ENCODE measurements at regions not wholly inside any gene's neighbourhood (a gene's known extent, or its start where the extent isn't known, plus 50 kb on each side); places are given as distances from the start of the nearest gene placed in this dataset.

DNA sequence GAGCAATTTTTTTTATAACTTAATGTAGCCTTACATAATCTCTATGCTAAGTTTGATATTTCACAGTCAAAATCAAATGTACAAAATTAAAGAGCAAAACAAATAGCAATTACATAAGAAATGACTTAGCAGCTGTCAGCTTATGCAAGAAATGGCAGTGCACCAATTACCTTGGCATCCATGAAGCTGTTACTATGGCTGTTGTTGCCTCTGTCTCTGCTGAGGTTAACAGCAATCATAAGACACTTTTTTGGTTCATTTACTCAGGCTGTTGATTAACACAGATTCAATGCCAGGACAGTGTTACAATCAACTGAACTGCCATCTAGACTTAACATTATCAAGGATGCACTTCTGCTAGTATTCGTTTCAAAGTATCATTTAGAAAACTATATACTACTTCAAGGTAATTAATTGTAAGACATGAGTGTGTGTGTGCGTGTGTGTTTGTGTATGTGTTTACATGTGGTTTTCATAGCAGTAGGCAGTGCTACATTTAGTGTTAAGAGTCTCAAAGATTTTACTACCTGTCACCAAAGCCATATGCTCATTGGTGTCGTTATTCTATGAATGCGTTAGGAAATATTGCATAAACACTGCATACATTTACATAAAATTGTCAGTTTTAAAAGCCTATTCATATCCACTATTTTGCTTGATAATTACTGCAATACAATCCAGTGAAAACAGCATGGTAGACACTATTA is 1084.2 kb upstream of the COX7C start:
- Histone ChIP-seq H3K27me3 (ENCODE audit: control insufficient read depth in 4 of 4, insufficient read depth in 4 of 4, low read length in 3 of 4) (no peaks in the 10 kb centered on the region), H3K9ac (ENCODE audit: low read depth in 1 of 2, low read length in 2 of 2) (no peak overlapping the region), H3K36me3 (ENCODE audit: control insufficient read depth in 4 of 4, insufficient read depth in 3 of 4, low read depth in 1 of 4, low read length in 3 of 4) (no peaks in the 10 kb centered on the region), H3K4me3 (ENCODE audit: low read depth in 1 of 3, low read length in 3 of 3) (no peak overlapping the region), H3K9me3 (ENCODE audit: control insufficient read depth in 4 of 4, low read length in 3 of 4) (no peaks in the 10 kb centered on the region), H3K27ac (ENCODE audit: low read depth in 1 of 2, low read length in 2 of 2) (no peak overlapping the region), H3K4me1 (ENCODE audit: control insufficient read depth in 4 of 4, insufficient read depth in 4 of 4, low read length in 3 of 4) (peaks cover 0 to 2% (median 0%) of the 10 kb centered on the region in 4 donors)
- TF ChIP-seq NR2F2 (IDR thresholded peaks at IDR 0.05) (no peak), YY1 (IDR thresholded peaks at IDR 0.05) (peak; percentile 63)
- DNase-seq (ENCODE audit: low spot score): no peak
- WGBS: 84% methylated on average over 4 of the region's 4 CpGs

DNA sequence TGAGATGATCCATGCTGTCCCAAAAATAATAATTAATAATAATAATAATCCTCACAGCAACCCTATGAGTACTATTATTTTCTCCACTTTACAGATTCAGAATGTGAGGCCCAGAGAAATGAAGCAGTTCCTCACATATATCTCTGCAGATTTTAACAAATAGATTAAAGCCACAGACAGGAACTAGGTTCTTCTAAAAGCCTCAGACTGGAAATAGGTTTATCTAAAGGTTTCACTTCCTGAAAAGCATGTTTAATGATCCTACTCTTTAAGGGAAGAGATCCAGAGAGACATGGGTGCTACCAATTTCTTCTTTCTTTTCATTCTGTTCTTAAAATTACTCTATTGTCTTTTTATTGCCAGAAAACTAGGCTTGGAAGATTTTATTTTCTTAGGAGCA is 1079.4 kb upstream of the COX7C start:
- Histone ChIP-seq H3K27me3 (ENCODE audit: control insufficient read depth in 4 of 4, insufficient read depth in 4 of 4, low read length in 3 of 4) (no peaks in the 10 kb centered on the region), H3K4me3 (ENCODE audit: low read depth in 1 of 3, low read length in 3 of 3) (no peak overlapping the region), H3K36me3 (ENCODE audit: control insufficient read depth in 4 of 4, insufficient read depth in 3 of 4, low read depth in 1 of 4, low read length in 3 of 4) (no peaks in the 10 kb centered on the region), H3K4me1 (ENCODE audit: control insufficient read depth in 4 of 4, insufficient read depth in 4 of 4, low read length in 3 of 4) (peaks cover 0 to under 1% (median 0%) of the 10 kb centered on the region in 4 donors), H3K27ac (ENCODE audit: low read depth in 1 of 2, low read length in 2 of 2) (no peak overlapping the region), H3K9me3 (ENCODE audit: control insufficient read depth in 4 of 4, low read length in 3 of 4) (no peaks in the 10 kb centered on the region), H3K9ac (ENCODE audit: low read depth in 1 of 2, low read length in 2 of 2) (no peak overlapping the region)
- TF ChIP-seq, protein P1, sequence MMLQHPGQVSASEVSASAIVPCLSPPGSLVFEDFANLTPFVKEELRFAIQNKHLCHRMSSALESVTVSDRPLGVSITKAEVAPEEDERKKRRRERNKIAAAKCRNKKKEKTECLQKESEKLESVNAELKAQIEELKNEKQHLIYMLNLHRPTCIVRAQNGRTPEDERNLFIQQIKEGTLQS (IDR thresholded peaks at IDR 0.05): no peak
- TF ChIP-seq, protein P2, sequence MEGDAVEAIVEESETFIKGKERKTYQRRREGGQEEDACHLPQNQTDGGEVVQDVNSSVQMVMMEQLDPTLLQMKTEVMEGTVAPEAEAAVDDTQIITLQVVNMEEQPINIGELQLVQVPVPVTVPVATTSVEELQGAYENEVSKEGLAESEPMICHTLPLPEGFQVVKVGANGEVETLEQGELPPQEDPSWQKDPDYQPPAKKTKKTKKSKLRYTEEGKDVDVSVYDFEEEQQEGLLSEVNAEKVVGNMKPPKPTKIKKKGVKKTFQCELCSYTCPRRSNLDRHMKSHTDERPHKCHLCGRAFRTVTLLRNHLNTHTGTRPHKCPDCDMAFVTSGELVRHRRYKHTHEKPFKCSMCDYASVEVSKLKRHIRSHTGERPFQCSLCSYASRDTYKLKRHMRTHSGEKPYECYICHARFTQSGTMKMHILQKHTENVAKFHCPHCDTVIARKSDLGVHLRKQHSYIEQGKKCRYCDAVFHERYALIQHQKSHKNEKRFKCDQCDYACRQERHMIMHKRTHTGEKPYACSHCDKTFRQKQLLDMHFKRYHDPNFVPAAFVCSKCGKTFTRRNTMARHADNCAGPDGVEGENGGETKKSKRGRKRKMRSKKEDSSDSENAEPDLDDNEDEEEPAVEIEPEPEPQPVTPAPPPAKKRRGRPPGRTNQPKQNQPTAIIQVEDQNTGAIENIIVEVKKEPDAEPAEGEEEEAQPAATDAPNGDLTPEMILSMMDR (IDR thresholded peaks at IDR 0.05; ENCODE audit: low read depth, low read length, missing input control): no peak
- TF ChIP-seq, protein P3, sequence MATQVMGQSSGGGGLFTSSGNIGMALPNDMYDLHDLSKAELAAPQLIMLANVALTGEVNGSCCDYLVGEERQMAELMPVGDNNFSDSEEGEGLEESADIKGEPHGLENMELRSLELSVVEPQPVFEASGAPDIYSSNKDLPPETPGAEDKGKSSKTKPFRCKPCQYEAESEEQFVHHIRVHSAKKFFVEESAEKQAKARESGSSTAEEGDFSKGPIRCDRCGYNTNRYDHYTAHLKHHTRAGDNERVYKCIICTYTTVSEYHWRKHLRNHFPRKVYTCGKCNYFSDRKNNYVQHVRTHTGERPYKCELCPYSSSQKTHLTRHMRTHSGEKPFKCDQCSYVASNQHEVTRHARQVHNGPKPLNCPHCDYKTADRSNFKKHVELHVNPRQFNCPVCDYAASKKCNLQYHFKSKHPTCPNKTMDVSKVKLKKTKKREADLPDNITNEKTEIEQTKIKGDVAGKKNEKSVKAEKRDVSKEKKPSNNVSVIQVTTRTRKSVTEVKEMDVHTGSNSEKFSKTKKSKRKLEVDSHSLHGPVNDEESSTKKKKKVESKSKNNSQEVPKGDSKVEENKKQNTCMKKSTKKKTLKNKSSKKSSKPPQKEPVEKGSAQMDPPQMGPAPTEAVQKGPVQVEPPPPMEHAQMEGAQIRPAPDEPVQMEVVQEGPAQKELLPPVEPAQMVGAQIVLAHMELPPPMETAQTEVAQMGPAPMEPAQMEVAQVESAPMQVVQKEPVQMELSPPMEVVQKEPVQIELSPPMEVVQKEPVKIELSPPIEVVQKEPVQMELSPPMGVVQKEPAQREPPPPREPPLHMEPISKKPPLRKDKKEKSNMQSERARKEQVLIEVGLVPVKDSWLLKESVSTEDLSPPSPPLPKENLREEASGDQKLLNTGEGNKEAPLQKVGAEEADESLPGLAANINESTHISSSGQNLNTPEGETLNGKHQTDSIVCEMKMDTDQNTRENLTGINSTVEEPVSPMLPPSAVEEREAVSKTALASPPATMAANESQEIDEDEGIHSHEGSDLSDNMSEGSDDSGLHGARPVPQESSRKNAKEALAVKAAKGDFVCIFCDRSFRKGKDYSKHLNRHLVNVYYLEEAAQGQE (IDR thresholded peaks at IDR 0.05): no peak
- no peak for DNase-seq (ENCODE audit: low spot score)

DNA sequence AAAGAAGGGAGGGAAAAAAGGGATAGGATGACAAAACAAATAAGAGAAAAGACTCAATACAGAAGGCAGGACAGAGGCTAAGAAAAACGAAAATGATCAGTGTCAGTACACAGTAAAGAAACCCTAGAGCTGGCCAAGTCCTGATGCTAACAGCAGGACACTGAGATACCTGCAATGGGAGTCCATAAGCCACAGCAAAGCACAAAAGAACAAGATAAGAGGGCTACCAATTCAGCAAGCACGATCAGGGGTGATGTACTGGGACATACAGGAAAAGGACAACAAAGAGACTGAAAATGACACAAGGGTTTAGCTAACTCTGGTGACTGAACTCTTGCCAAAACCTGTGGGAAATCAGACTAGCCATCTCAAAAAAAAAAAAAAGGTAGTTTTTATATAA is 1072.6 kb upstream of the COX7C start:
- no peak overlapping the region for H3K4me3 ChIP-seq (ENCODE audit: low read depth in 1 of 3, low read length in 3 of 3)
- H3K27me3 ChIP-seq (ENCODE audit: control insufficient read depth in 4 of 4, insufficient read depth in 4 of 4, low read length in 3 of 4): no peaks in the 10 kb centered on the region
- 17% methylated on average over 2 of the region's 2 CpGs for WGBS
- no peak overlapping the region for H3K27ac ChIP-seq (ENCODE audit: low read depth in 1 of 2, low read length in 2 of 2)
- H3K4me1 ChIP-seq (ENCODE audit: control insufficient read depth in 4 of 4, insufficient read depth in 4 of 4, low read length in 3 of 4): no peaks in the 10 kb centered on the region
- H3K9me3 ChIP-seq (ENCODE audit: control insufficient read depth in 4 of 4, low read length in 3 of 4): no peaks in the 10 kb centered on the region
- DNase-seq (ENCODE audit: low spot score): no peak
- no peaks in the 10 kb centered on the region for H3K36me3 ChIP-seq (ENCODE audit: control insufficient read depth in 4 of 4, insufficient read depth in 3 of 4, low read depth in 1 of 4, low read length in 3 of 4)
- H3K9ac ChIP-seq (ENCODE audit: low read depth in 1 of 2, low read length in 2 of 2): no peak overlapping the region
- TF ChIP-seq RXRA (IDR thresholded peaks at IDR 0.05): no peak
- no peak for TF ChIP-seq NR2F2 (IDR thresholded peaks at IDR 0.05)
- TF ChIP-seq, protein P1 (IDR thresholded peaks at IDR 0.05): no peak
- no peak for TF ChIP-seq FOXA2 (IDR thresholded peaks at IDR 0.05)
- no peak for TF ChIP-seq TAF1 (conservative IDR thresholded peaks at IDR 0.05)
- TF ChIP-seq FOXA1 (IDR thresholded peaks at IDR 0.05): no peak
- no peak for TF ChIP-seq HNF4A (conservative IDR thresholded peaks at IDR 0.05)
- TF ChIP-seq, protein P4, sequence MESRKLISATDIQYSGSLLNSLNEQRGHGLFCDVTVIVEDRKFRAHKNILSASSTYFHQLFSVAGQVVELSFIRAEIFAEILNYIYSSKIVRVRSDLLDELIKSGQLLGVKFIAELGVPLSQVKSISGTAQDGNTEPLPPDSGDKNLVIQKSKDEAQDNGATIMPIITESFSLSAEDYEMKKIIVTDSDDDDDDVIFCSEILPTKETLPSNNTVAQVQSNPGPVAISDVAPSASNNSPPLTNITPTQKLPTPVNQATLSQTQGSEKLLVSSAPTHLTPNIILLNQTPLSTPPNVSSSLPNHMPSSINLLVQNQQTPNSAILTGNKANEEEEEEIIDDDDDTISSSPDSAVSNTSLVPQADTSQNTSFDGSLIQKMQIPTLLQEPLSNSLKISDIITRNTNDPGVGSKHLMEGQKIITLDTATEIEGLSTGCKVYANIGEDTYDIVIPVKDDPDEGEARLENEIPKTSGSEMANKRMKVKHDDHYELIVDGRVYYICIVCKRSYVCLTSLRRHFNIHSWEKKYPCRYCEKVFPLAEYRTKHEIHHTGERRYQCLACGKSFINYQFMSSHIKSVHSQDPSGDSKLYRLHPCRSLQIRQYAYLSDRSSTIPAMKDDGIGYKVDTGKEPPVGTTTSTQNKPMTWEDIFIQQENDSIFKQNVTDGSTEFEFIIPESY (IDR thresholded peaks at IDR 0.05): no peak
- TF ChIP-seq SP1 (IDR thresholded peaks at IDR 0.05): no peak
- no peak for TF ChIP-seq HNF4G (IDR thresholded peaks at IDR 0.05)
- TF ChIP-seq YY1 (IDR thresholded peaks at IDR 0.05): no peak
- TF ChIP-seq, protein P3 (IDR thresholded peaks at IDR 0.05): no peak
- TF ChIP-seq RAD21 (IDR thresholded peaks at IDR 0.05): no peak
- no peak for TF ChIP-seq JUND (IDR thresholded peaks at IDR 0.05)
- no peak for TF ChIP-seq GABPA (IDR thresholded peaks at IDR 0.05 in 1 of 2, conservative IDR thresholded peaks at IDR 0.05 in 1 of 2)

All from liver (tissue), 8 donors.